ENCODE measurements at regions not wholly inside any gene's neighbourhood (a gene's known extent, or its start where the extent isn't known, plus 50 kb on each side); places are given as distances from the start of the nearest gene placed in this dataset.

- Mint-ChIP-seq H3K36me3 (no peaks in the 10 kb centered on the region), H3K4me1 (peaks cover 5% of the 10 kb centered on the region), H3K27ac (no peak overlapping the region), H3K27me3 (ENCODE audit: low read depth) (no peaks in the 10 kb centered on the region), H3K4me3 (no peak overlapping the region), H3K9me3 (peaks cover 4% of the 10 kb centered on the region)
- DNase-seq (ENCODE audit: low spot score in 2 of 2, unreplicated experiment in 2 of 2), result no peak
- TF ChIP-seq CTCF (IDR thresholded peaks at IDR 0.05; ENCODE audit: unreplicated experiment), result no peak
Measured at GRCh38 chr5:14942212-14942611, 70.6 kb upstream of the ANKH start.

- no peak overlapping the region for H3K4me3 Mint-ChIP-seq
- H3K4me1 Mint-ChIP-seq, result peaks cover 6% of the 10 kb centered on the region
- no peaks in the 10 kb centered on the region for H3K27me3 Mint-ChIP-seq (ENCODE audit: low read depth)
- H3K9me3 Mint-ChIP-seq, result peaks cover 18% of the 10 kb centered on the region
- no peaks in the 10 kb centered on the region for H3K36me3 Mint-ChIP-seq
- no peak for DNase-seq (ENCODE audit: low spot score in 2 of 2, unreplicated experiment in 2 of 2)
- H3K27ac Mint-ChIP-seq, result no peak overlapping the region
- TF ChIP-seq CTCF (IDR thresholded peaks at IDR 0.05; ENCODE audit: unreplicated experiment), result no peak
Measured at GRCh38 chr5:14937254-14937653, 65.7 kb upstream of the ANKH start.

GRCh38 chr5:14936588-14936987 is 65.0 kb upstream of the ANKH start:
- no peak for DNase-seq (ENCODE audit: low spot score in 2 of 2, unreplicated experiment in 2 of 2)
- no peak for TF ChIP-seq CTCF (IDR thresholded peaks at IDR 0.05; ENCODE audit: unreplicated experiment)
- no peaks in the 10 kb centered on the region for H3K27me3 Mint-ChIP-seq (ENCODE audit: low read depth)
- peaks cover 18% of the 10 kb centered on the region for H3K9me3 Mint-ChIP-seq
- H3K36me3 Mint-ChIP-seq, result no peaks in the 10 kb centered on the region
- no peak overlapping the region for H3K27ac Mint-ChIP-seq
- peaks cover 4% of the 10 kb centered on the region for H3K4me1 Mint-ChIP-seq
- no peak overlapping the region for H3K4me3 Mint-ChIP-seq

- H3K27ac Mint-ChIP-seq, result no peak overlapping the region
- no peaks in the 10 kb centered on the region for H3K27me3 Mint-ChIP-seq (ENCODE audit: low read depth)
- TF ChIP-seq CTCF (IDR thresholded peaks at IDR 0.05; ENCODE audit: unreplicated experiment), result no peak
- H3K4me1 Mint-ChIP-seq, result peaks cover 4% of the 10 kb centered on the region
- no peak overlapping the region for H3K4me3 Mint-ChIP-seq
- DNase-seq (ENCODE audit: low spot score in 2 of 2, unreplicated experiment in 2 of 2), result no peak
- no peaks in the 10 kb centered on the region for H3K36me3 Mint-ChIP-seq
- H3K9me3 Mint-ChIP-seq, result peaks cover 14% of the 10 kb centered on the region
Measured at GRCh38 chr5:14935341-14935740, 63.8 kb upstream of the ANKH start.

- Mint-ChIP-seq H3K4me3 (no peak overlapping the region), H3K9me3 (peaks cover 14% of the 10 kb centered on the region), H3K27me3 (ENCODE audit: low read depth) (no peaks in the 10 kb centered on the region), H3K4me1 (peaks cover 15% of the 10 kb centered on the region), H3K27ac (no peak overlapping the region), H3K36me3 (no peaks in the 10 kb centered on the region)
- no peak for DNase-seq (ENCODE audit: low spot score in 2 of 2, unreplicated experiment in 2 of 2)
- TF ChIP-seq CTCF (IDR thresholded peaks at IDR 0.05; ENCODE audit: unreplicated experiment), result no peak
Measured at GRCh38 chr5:14932902-14933469, 61.4 kb upstream of the ANKH start.

GRCh38 chr5:14930486-14930885 is 58.9 kb upstream of the ANKH start:
- TF ChIP-seq CTCF (IDR thresholded peaks at IDR 0.05; ENCODE audit: unreplicated experiment), result no peak
- Mint-ChIP-seq H3K4me3 (no peak overlapping the region), H3K36me3 (no peaks in the 10 kb centered on the region), H3K27ac (no peak overlapping the region), H3K27me3 (ENCODE audit: low read depth) (no peaks in the 10 kb centered on the region), H3K4me1 (peaks cover 20% of the 10 kb centered on the region), H3K9me3 (peaks cover 4% of the 10 kb centered on the region)
- no peak for DNase-seq (ENCODE audit: low spot score in 2 of 2, unreplicated experiment in 2 of 2)

Data from mesothelial cell of epicardium (in vitro differentiated cells).